ENCODE measurements at regions not wholly inside any gene's neighbourhood (a gene's known extent, or its start where the extent isn't known, plus 50 kb on each side); places are given as distances from the start of the nearest gene placed in this dataset.

DNA sequence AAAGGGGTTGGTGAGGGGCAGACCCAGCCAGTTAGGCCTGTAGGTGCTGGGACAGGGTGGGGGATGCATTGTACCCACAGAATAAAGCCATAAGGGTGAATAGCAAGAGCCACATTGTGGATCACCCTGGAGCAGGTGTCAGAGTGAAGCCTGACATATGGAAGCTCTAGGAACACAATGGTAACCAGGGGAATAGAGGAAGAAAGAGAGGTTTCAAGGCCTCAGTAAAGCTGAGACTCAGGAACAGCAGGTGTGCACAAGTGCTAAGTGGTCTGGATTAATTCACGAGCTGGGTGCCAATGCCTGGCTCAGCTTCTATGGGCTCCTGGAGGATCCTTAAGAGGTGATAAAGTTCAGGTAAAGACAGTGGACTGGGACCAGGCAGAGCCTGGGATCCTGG lies 323.7 kb upstream of the CTNNB1 start:
- TF ChIP-seq POLR2AphosphoS5 (IDR thresholded peaks at IDR 0.05): no peak
- TF ChIP-seq, protein P1, sequence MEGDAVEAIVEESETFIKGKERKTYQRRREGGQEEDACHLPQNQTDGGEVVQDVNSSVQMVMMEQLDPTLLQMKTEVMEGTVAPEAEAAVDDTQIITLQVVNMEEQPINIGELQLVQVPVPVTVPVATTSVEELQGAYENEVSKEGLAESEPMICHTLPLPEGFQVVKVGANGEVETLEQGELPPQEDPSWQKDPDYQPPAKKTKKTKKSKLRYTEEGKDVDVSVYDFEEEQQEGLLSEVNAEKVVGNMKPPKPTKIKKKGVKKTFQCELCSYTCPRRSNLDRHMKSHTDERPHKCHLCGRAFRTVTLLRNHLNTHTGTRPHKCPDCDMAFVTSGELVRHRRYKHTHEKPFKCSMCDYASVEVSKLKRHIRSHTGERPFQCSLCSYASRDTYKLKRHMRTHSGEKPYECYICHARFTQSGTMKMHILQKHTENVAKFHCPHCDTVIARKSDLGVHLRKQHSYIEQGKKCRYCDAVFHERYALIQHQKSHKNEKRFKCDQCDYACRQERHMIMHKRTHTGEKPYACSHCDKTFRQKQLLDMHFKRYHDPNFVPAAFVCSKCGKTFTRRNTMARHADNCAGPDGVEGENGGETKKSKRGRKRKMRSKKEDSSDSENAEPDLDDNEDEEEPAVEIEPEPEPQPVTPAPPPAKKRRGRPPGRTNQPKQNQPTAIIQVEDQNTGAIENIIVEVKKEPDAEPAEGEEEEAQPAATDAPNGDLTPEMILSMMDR (IDR thresholded peaks at IDR 0.05): no peak

All from breast epithelium (tissue), 3 donors.